HEK293 (cell line): ENCODE measurements at regions not wholly inside any gene's neighbourhood (a gene's known extent, or its start where the extent isn't known, plus 50 kb on each side); places are given as distances from the start of the nearest gene placed in this dataset.

ENCODE experiments used
- ATF2 ChIP-seq: fragments of 450-650 bp; formaldehyde crosslinking; IDR thresholded peaks from 2 replicates; pipeline ENCODE4 v1.5.1; 2016; ENCODE audit warnings: missing biosample characterization, missing genetic modification characterization, low read depth
- TSHZ1 ChIP-seq: fragments of 450-650 bp; formaldehyde crosslinking; IDR thresholded peaks from 2 replicates; pipeline ENCODE4 v1.5.1; 2016; ENCODE audit warnings: missing biosample characterization, missing genetic modification characterization, borderline replicate concordance
- ZBTB21 ChIP-seq: fragments of 450-650 bp; formaldehyde crosslinking; IDR thresholded peaks from 2 replicates; pipeline ENCODE4 v1.5.1; 2017; ENCODE audit warnings: missing biosample characterization, missing genetic modification characterization
- ZNF114 ChIP-seq: fragments of 450-650 bp; formaldehyde crosslinking; IDR thresholded peaks from 2 replicates; pipeline ENCODE4 v1.5.0; 2017; ENCODE audit warnings: missing biosample characterization, missing genetic modification characterization
- ZNF146 ChIP-seq: fragments of 450-650 bp; formaldehyde crosslinking; IDR thresholded peaks from 2 replicates; pipeline ENCODE4 v1.5.1; 2016; ENCODE audit warnings: missing biosample characterization, missing genetic modification characterization
- ZNF16 ChIP-seq: fragments of 450-650 bp; formaldehyde crosslinking; IDR thresholded peaks from 2 replicates; pipeline ENCODE4 v1.5.1; 2016; ENCODE audit warnings: low read depth, missing biosample characterization, missing genetic modification characterization
- ZNF24 ChIP-seq: fragments of 450-650 bp; formaldehyde crosslinking; IDR thresholded peaks from 2 replicates; pipeline ENCODE4 v1.5.1; 2016; ENCODE audit warnings: missing biosample characterization, missing genetic modification characterization
- ZNF449 ChIP-seq: fragments of 450-650 bp; formaldehyde crosslinking; IDR thresholded peaks from 2 replicates; pipeline ENCODE4 v1.5.1; 2017; ENCODE audit warnings: missing biosample characterization, mild to moderate bottlenecking, missing genetic modification characterization, moderate library complexity
- ZNF768 ChIP-seq: fragments of 450-650 bp; formaldehyde crosslinking; IDR thresholded peaks from 2 replicates; pipeline ENCODE4 v1.5.1; 2018; ENCODE audit warnings: missing biosample characterization, mild to moderate bottlenecking, missing genetic modification characterization
- TF ChIP-seq, protein P1 (sequence below): fragments of 450-650 bp; formaldehyde crosslinking; IDR thresholded peaks from 2 replicates; pipeline ENCODE4 v1.5.1; 2016; ENCODE audit warnings: missing biosample characterization, missing genetic modification characterization

DNA sequence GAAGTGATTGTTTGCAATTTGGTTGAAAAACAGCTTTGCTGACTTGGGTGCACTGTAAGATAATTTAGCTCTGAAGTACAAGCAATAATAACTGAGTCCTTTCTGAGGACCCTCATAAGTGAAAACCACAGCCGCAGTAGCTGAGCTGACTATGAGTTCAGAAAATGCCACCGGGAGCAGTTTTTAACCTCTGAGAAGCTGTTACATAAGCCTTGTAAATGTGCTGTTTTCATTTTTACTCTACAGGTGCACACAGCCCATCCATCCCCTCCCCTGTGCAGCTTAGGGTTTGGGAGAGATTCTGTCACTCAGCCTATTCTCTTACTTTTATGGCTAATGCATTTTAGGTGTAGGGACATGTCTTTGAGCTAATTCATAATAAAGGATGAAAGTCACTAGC lies 255.5 kb upstream of the C11orf87 start:
- TF ChIP-seq ZBTB21 (tag by site-specific recombination), result no peak
- no peak for TF ChIP-seq ZNF449 (tag by site-specific recombination)
- no peak for TF ChIP-seq ATF2
- no peak for TF ChIP-seq ZNF114
- no peak for TF ChIP-seq ZNF146
- no peak for TF ChIP-seq TSHZ1 (tag by site-specific recombination)
- TF ChIP-seq ZNF16 (tag by site-specific recombination), result no peak
- TF ChIP-seq ZNF24 (tag by site-specific recombination), result no peak
- TF ChIP-seq ZNF768, result no peak
- TF ChIP-seq, protein P1, sequence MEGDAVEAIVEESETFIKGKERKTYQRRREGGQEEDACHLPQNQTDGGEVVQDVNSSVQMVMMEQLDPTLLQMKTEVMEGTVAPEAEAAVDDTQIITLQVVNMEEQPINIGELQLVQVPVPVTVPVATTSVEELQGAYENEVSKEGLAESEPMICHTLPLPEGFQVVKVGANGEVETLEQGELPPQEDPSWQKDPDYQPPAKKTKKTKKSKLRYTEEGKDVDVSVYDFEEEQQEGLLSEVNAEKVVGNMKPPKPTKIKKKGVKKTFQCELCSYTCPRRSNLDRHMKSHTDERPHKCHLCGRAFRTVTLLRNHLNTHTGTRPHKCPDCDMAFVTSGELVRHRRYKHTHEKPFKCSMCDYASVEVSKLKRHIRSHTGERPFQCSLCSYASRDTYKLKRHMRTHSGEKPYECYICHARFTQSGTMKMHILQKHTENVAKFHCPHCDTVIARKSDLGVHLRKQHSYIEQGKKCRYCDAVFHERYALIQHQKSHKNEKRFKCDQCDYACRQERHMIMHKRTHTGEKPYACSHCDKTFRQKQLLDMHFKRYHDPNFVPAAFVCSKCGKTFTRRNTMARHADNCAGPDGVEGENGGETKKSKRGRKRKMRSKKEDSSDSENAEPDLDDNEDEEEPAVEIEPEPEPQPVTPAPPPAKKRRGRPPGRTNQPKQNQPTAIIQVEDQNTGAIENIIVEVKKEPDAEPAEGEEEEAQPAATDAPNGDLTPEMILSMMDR, result no peak
